ENCODE measurements at regions not wholly inside any gene's neighbourhood (a gene's known extent, or its start where the extent isn't known, plus 50 kb on each side); places are given as distances from the start of the nearest gene placed in this dataset.
"Not testable (repeated sequence)": the region's sequence is repeated elsewhere in the genome, so short reads cannot be mapped to it uniquely, and the experiment has no call there.

DNA sequence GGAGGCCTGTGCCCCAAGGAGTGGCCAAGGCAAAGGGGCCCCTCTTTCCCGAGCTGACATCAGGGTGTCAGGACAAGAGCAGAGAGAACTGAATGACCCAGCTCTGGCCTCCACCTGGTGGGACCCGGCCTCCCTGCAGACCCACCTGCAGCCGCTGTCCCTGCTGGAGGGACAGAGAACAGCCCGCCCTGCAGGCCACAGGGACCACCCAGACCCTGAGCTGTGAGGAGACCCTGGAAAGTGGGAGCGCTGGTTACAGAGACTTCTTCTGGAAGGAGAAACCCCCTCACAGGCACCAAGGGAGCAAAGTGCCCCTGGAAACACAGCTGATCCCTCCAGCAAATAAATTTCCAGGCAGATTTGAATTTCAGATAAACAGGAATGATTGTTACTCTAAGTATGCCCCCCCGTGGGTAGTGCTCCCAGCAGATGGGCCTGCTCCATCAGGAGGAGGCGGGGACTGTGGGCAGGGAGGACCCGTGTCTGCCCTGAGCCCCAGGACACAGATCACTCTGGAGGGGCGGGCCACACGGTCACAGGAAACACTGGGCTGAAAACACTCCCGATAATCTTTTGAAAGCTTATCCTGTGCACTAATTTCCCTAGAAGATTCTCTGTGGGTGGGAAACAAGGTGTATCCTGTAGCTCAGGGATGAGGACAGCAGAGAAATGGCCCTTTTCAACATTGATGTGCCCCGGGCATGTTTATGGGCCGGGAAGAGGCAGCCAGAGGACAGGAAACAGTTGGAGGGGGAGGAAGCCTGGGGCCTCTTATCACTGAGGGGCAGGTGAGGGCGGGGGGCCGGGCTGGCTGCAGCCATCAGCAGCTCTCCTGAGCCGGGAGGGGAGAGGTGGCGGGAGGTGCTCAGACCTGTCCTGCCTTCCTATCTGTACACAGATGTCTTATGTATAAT lies 276.0 kb downstream of the ADGRD1 start:
- DNase-seq: no peak
- Mint-ChIP-seq H3K27me3 (ENCODE audit: insufficient read depth) (peaks cover 4% of the 10 kb centered on the region), H3K4me3 (no peak overlapping the region), H3K36me3 (ENCODE audit: low read depth) (peaks cover 5% of the 10 kb centered on the region; the same call in 1 of the 2 replicates), H3K27ac (no peak overlapping the region), H3K4me1 (ENCODE audit: low read depth) (no peaks in the 10 kb centered on the region), H3K9me3 (peaks cover 31% of the 10 kb centered on the region)
- TF ChIP-seq, protein P1, sequence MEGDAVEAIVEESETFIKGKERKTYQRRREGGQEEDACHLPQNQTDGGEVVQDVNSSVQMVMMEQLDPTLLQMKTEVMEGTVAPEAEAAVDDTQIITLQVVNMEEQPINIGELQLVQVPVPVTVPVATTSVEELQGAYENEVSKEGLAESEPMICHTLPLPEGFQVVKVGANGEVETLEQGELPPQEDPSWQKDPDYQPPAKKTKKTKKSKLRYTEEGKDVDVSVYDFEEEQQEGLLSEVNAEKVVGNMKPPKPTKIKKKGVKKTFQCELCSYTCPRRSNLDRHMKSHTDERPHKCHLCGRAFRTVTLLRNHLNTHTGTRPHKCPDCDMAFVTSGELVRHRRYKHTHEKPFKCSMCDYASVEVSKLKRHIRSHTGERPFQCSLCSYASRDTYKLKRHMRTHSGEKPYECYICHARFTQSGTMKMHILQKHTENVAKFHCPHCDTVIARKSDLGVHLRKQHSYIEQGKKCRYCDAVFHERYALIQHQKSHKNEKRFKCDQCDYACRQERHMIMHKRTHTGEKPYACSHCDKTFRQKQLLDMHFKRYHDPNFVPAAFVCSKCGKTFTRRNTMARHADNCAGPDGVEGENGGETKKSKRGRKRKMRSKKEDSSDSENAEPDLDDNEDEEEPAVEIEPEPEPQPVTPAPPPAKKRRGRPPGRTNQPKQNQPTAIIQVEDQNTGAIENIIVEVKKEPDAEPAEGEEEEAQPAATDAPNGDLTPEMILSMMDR (IDR thresholded peaks at IDR 0.05): no peak

DNA sequence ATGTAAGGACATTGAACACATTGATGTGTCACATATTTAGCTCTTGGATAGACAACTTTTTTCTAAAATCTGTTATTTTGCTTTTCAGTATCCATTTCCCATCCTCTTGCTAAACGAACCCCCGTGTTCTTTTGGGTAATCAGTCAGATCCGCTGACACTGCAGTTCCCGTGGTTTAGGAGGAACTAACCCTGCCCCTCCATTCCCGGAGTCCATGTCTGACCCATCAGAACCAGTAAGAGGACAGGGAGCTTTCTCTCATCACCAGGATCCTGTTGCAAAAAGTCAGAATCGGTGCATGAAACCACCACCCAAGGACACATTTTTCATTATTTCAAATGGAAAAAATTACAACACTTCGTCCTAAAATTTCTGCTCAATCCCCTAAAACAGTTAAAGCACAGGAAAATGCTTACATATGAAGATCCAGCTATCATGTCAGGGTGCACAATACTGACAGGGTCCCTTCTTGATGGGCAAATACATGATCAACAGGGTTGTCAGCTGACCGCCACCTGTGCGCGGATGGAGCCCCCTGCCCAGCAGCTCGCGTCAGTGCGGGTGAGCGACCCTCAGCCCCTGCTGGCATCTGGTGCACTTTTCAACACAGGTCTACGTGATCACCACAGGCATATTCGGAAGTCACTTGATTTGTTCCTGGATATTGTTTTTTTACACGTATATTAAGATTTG lies 276.8 kb downstream of the ADGRD1 start:
- DNase-seq: no peak
- H3K4me3 Mint-ChIP-seq: no peak overlapping the region
- TF ChIP-seq, protein P1 (IDR thresholded peaks at IDR 0.05): no peak
- peaks cover 4% of the 10 kb centered on the region for H3K27me3 Mint-ChIP-seq (ENCODE audit: insufficient read depth)
- peaks cover 31% of the 10 kb centered on the region for H3K9me3 Mint-ChIP-seq
- peaks cover 5% of the 10 kb centered on the region; the same call in 1 of the 2 replicates for H3K36me3 Mint-ChIP-seq (ENCODE audit: low read depth)
- no peak overlapping the region for H3K27ac Mint-ChIP-seq
- H3K4me1 Mint-ChIP-seq (ENCODE audit: low read depth): no peaks in the 10 kb centered on the region

DNA sequence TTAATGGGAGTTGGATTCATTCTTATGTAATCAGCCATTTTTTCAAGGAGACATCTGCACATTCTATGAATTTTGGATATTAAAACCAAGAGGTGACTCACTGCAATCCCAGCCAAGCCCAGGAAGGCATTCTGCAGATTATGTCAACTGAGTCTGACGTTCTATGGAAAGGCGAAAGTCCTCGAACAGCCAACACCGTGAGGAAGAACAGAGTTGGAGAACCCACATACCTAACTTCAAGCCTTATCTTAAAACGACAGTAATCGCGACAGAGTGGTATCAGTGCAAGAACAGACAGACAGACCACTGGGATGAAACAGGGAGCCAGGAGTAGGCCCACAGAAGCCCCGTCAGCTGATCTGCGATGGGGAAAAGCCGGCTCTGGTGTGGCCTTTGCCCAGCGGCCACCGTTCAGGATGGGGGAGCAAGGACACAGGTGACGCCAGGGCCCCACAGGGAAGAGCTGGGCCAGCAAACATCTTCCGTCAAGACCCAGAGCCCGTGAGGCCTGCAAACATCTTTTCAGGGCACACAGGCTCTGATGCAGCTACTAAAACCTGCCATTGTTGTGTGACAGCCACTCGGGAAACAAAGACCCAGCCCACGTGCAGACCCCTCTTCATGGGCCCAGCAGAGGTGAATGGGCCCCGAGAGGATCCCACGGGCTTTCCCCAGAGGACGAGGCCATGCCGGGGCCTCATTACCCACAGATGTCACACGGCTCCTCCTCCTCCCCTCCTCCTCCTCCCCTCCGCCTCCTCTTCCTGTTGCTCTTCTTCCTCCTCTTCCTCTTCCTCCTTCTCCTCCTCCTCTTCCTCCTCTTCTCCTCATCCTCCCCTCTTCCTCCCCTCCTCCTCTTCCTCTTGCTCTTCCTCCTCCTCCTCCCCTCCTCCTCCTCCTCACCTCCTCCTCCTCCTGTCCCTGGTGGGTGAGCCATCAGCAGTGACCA lies 277.6 kb downstream of the ADGRD1 start:
- TF ChIP-seq, protein P1 (IDR thresholded peaks at IDR 0.05): no peak
- Mint-ChIP-seq H3K27ac (no peak overlapping the region), H3K4me1 (ENCODE audit: low read depth) (no peaks in the 10 kb centered on the region), H3K36me3 (ENCODE audit: low read depth) (peaks cover 5% of the 10 kb centered on the region; the same call in 1 of the 2 replicates), H3K9me3 (peaks cover 32% of the 10 kb centered on the region), H3K4me3 (no peak overlapping the region), H3K27me3 (ENCODE audit: insufficient read depth) (peaks cover 4% of the 10 kb centered on the region)
- DNase-seq: no peak

DNA sequence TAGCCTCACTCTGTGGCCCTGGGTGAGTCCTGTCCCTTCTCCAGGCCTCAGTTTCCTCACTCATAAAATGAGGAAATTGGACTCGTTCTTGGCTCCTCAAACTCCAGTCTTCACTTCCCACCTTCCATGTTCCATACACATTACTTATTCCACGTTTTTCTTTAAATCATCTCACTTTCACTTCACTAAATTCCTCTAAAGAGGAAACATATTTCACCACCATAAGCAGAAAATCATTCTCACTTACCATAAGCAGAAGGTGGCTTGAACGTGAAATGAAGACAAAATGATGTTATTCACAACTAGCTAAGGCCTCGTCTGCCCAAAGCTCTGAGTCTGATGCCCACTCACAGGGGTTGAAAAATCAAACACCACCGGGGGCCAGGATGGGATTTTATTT lies 278.3 kb downstream of the ADGRD1 start:
- Mint-ChIP-seq H3K4me3 (no peak overlapping the region), H3K4me1 (ENCODE audit: low read depth) (no peaks in the 10 kb centered on the region), H3K27ac (no peak overlapping the region), H3K9me3 (peaks cover 35% of the 10 kb centered on the region), H3K27me3 (ENCODE audit: insufficient read depth) (peaks cover 4% of the 10 kb centered on the region), H3K36me3 (ENCODE audit: low read depth) (peaks cover 5% of the 10 kb centered on the region; the same call in 1 of the 2 replicates)
- TF ChIP-seq, protein P1 (IDR thresholded peaks at IDR 0.05): no peak
- DNase-seq: no peak

DNA sequence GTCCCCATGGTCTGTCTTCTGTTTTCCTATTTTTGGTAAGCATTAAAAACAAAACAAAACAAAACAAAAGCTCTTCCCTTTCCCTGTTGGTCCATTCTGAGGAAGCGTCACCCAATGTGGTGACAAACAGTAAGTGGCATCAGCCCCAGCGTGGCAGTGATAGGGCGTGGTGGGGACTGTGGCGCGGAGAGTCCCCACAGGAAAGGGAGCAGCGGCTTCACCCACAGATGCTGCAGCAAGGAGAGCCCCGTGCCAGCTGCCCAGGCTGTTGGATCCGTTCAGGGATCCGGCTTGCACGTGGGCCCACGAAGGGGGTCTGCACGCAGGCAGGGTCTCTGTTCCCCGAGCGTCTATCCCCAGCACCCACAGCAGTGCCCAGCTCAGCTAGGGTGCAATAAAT lies 279.2 kb downstream of the ADGRD1 start:
- not testable (repeated sequence) for H3K27ac Mint-ChIP-seq; H3K4me3 Mint-ChIP-seq; H3K4me1 Mint-ChIP-seq (ENCODE audit: low read depth); H3K36me3 Mint-ChIP-seq (ENCODE audit: low read depth); H3K27me3 Mint-ChIP-seq (ENCODE audit: insufficient read depth); DNase-seq
- H3K9me3 Mint-ChIP-seq: peaks cover 32% of the 10 kb centered on the region

DNA sequence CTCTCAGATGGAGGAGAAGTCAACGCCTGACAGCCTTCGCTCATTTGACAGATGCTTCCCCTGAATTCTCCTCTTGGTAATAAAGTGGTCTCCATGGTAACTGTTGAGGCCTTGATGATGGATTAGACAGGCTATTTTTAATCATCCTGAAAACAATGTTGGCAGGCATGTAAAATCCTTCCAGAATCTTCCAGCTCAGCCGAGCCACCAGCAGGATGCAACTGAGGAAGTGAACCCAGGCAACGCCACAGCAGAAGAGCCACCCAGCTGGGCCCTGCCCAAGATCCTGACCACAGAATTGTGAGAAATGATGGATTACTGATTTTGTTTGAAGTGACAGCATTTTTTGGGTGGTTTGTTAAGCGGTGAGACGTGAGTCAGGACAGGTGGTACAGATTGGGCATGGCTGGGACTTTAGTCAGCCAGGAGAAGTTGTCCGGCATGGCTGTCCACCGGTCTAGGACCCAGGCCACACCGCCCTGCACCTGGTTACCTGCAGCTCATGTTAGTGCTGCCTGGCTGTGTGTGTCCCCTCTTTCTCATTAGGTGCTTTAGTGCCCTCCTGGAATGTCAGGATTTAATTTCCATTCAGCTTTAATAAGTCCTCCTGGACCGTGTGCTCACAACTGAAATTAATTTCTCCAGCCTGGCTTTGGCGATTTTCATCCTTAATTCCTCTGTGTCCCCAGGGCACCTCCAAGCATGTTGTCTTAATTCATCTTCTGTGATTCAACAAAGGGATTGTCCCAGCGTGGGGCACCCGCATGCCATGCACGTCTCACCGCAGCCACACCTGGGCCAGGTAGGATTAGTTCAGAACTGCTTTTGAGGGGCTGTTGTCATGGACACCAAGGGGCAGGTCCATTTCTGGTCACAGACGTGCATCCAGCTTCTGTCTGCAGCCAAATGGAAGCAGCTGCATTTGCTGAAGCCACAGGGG lies 280.4 kb downstream of the ADGRD1 start:
- not testable (repeated sequence) for H3K27ac Mint-ChIP-seq; H3K4me3 Mint-ChIP-seq; DNase-seq; H3K4me1 Mint-ChIP-seq (ENCODE audit: low read depth); H3K36me3 Mint-ChIP-seq (ENCODE audit: low read depth); H3K27me3 Mint-ChIP-seq (ENCODE audit: insufficient read depth)
- peaks cover 35% of the 10 kb centered on the region for H3K9me3 Mint-ChIP-seq

DNA sequence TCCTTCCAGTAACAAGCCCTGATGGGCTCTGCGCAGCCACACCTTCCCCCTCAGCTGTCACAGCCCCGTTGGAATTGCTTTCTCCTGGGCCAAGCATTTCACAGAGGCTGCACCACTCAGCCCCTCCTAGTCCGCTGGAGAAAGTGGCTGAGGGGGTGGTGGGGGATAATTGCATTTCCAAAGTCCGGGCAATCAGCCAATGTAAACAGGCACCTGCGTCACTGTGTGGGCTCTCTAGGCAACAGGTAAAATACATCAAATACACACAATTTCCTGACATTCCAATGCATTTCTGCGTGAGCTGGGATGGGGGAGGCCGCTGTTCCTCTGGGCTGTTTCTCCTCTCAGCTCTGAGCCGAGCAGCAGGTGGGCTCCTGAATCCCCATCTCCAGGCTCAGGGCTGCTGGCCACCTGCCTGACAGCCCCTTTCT lies 281.1 kb downstream of the ADGRD1 start:
- H3K36me3 Mint-ChIP-seq (ENCODE audit: low read depth); DNase-seq; H3K27ac Mint-ChIP-seq; H3K4me3 Mint-ChIP-seq; H3K27me3 Mint-ChIP-seq (ENCODE audit: insufficient read depth); H3K4me1 Mint-ChIP-seq (ENCODE audit: low read depth): not testable (repeated sequence)
- H3K9me3 Mint-ChIP-seq: peaks cover 34% of the 10 kb centered on the region
